SK-N-SH (cell line): ENCODE measurements at regions not wholly inside any gene's neighbourhood (a gene's known extent, or its start where the extent isn't known, plus 50 kb on each side); places are given as distances from the start of the nearest gene placed in this dataset.

Experiments used
- EP300 ChIP-seq, 2 experiments: IDR thresholded peaks; 2 replicates each; pipeline versions ENCODE4 v1.4.0 to v1.6.1; 2012; ENCODE audit warnings: borderline replicate concordance in 1 of 2, low read depth in 1 of 2, low read length in 1 of 2
- EZH2phosphoT487 ChIP-seq: fragments of 200-600 bp; sonication (generic); IDR thresholded peaks from 2 replicates; pipeline ENCODE4 v1.6.1; 2017; ENCODE audit warnings: low read depth, mixed run types, mild to moderate bottlenecking, antibody characterized with exemption, moderate library complexity, borderline replicate concordance
- FOXM1 ChIP-seq: IDR thresholded peaks from 2 replicates; pipeline ENCODE4 v1.4.0; 2012; ENCODE audit warnings: low read depth, mild to moderate bottlenecking
- MEF2A ChIP-seq: IDR thresholded peaks from 2 replicates; pipeline ENCODE4 v1.4.0; 2012; ENCODE audit warnings: low read depth, borderline replicate concordance
- POLR2AphosphoS5 ChIP-seq: IDR thresholded peaks from 2 replicates; pipeline ENCODE4 v1.6.1; 2012; ENCODE audit warnings: low read depth, low read length
- SIN3A ChIP-seq: IDR thresholded peaks from 2 replicates; pipeline ENCODE4 v1.6.1; 2012; ENCODE audit warnings: low read depth, mild to moderate bottlenecking, low read length, moderate library complexity, borderline replicate concordance
- TEAD4 ChIP-seq: IDR thresholded peaks from 2 replicates; pipeline ENCODE4 v1.4.0; 2012; ENCODE audit warnings: mild to moderate bottlenecking, borderline replicate concordance; ENCODE audit not compliant: insufficient read depth
- TF ChIP-seq, protein P1 (sequence below): fragments of 150-350 bp; IDR thresholded peaks from 2 replicates; pipeline ENCODE4 v1.6.1; 2017; ENCODE audit warnings: antibody characterized with exemption, low read length, low read depth, borderline replicate concordance
- TF ChIP-seq, protein P2 (sequence below): fragments of 200-600 bp; sonication (generic); IDR thresholded peaks from 2 replicates; pipeline ENCODE4 v1.6.1; 2017; ENCODE audit warnings: antibody characterized with exemption, mild to moderate bottlenecking, moderate library complexity
- TF ChIP-seq, protein P3 (sequence below): IDR thresholded peaks from 2 replicates; pipeline ENCODE4 v1.4.0; 2012; ENCODE audit warnings: low read depth, borderline replicate concordance

DNA sequence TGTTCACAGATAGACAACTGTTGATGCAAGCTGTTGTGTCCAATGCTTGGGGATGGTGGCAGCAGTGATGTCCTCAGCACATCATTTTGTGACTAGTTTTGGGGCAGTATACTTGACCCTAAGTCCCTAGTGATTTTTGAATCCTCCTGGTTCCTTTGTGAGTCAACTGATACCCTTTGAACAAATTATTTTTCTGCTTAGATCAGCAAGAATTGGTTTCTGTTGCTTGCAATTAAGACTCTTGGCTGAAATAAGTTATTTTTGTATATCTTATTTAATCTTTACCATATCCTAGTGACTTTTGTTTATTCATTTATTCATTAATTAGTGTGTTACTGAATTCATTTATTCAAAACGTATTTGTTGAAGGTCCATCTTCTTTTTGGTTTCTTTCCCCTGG is 392.0 kb upstream of the SGCD start:
- TF ChIP-seq POLR2AphosphoS5 (no peak), EP300 (IDR thresholded peaks at IDR 0.05; ENCODE audit: borderline replicate concordance in 1 of 2, low read depth in 1 of 2, low read length in 1 of 2) (no peak), SIN3A (no peak), TEAD4 (no peak), FOXM1 (no peak), MEF2A (no peak), EZH2phosphoT487 (no peak)
- TF ChIP-seq, protein P1, sequence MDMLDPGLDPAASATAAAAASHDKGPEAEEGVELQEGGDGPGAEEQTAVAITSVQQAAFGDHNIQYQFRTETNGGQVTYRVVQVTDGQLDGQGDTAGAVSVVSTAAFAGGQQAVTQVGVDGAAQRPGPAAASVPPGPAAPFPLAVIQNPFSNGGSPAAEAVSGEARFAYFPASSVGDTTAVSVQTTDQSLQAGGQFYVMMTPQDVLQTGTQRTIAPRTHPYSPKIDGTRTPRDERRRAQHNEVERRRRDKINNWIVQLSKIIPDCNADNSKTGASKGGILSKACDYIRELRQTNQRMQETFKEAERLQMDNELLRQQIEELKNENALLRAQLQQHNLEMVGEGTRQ, result no peak
- TF ChIP-seq, protein P2, sequence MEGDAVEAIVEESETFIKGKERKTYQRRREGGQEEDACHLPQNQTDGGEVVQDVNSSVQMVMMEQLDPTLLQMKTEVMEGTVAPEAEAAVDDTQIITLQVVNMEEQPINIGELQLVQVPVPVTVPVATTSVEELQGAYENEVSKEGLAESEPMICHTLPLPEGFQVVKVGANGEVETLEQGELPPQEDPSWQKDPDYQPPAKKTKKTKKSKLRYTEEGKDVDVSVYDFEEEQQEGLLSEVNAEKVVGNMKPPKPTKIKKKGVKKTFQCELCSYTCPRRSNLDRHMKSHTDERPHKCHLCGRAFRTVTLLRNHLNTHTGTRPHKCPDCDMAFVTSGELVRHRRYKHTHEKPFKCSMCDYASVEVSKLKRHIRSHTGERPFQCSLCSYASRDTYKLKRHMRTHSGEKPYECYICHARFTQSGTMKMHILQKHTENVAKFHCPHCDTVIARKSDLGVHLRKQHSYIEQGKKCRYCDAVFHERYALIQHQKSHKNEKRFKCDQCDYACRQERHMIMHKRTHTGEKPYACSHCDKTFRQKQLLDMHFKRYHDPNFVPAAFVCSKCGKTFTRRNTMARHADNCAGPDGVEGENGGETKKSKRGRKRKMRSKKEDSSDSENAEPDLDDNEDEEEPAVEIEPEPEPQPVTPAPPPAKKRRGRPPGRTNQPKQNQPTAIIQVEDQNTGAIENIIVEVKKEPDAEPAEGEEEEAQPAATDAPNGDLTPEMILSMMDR, result no peak
- TF ChIP-seq, protein P3, sequence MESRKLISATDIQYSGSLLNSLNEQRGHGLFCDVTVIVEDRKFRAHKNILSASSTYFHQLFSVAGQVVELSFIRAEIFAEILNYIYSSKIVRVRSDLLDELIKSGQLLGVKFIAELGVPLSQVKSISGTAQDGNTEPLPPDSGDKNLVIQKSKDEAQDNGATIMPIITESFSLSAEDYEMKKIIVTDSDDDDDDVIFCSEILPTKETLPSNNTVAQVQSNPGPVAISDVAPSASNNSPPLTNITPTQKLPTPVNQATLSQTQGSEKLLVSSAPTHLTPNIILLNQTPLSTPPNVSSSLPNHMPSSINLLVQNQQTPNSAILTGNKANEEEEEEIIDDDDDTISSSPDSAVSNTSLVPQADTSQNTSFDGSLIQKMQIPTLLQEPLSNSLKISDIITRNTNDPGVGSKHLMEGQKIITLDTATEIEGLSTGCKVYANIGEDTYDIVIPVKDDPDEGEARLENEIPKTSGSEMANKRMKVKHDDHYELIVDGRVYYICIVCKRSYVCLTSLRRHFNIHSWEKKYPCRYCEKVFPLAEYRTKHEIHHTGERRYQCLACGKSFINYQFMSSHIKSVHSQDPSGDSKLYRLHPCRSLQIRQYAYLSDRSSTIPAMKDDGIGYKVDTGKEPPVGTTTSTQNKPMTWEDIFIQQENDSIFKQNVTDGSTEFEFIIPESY, result no peak
